ENCODE measurements at regions not wholly inside any gene's neighbourhood (a gene's known extent, or its start where the extent isn't known, plus 50 kb on each side); places are given as distances from the start of the nearest gene placed in this dataset.

DNA sequence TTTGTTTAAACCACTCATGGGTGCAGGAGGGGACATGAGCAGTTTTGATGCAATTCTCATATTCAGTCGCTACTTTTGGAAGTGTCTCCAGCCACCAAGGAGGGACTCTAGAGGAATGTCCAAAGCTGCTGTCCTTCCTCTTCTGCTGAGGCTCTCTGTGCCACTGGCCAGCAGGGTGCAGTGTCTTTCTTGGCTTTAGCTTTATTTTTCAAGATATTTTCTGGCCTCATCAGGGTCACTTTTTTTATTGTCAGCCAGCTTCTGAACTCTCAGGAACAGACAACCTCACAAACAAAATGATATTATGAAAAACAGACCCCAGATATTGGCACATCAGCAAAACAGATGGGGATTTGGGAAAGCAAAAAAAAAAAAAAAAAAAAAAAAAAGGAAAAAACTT lies 289.3 kb upstream of the ZSWIM2 start:
- TF ChIP-seq, protein P1, sequence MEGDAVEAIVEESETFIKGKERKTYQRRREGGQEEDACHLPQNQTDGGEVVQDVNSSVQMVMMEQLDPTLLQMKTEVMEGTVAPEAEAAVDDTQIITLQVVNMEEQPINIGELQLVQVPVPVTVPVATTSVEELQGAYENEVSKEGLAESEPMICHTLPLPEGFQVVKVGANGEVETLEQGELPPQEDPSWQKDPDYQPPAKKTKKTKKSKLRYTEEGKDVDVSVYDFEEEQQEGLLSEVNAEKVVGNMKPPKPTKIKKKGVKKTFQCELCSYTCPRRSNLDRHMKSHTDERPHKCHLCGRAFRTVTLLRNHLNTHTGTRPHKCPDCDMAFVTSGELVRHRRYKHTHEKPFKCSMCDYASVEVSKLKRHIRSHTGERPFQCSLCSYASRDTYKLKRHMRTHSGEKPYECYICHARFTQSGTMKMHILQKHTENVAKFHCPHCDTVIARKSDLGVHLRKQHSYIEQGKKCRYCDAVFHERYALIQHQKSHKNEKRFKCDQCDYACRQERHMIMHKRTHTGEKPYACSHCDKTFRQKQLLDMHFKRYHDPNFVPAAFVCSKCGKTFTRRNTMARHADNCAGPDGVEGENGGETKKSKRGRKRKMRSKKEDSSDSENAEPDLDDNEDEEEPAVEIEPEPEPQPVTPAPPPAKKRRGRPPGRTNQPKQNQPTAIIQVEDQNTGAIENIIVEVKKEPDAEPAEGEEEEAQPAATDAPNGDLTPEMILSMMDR (IDR thresholded peaks at IDR 0.05) = no peak
- TF ChIP-seq POLR2A (IDR thresholded peaks at IDR 0.05) (no peak), POLR2AphosphoS5 (IDR thresholded peaks at IDR 0.05) (no peak)

All from sigmoid colon (tissue), 4 donors.